Body of pancreas (tissue), 4 donors: ENCODE measurements at regions not wholly inside any gene's neighbourhood (a gene's known extent, or its start where the extent isn't known, plus 50 kb on each side); places are given as distances from the start of the nearest gene placed in this dataset.

Experiments used
- ATAC-seq: fragments of 150-250 bp; one replicate; pipeline ENCODE4 v1.9.1; 2016
- DNase-seq, 4 donors: peaks; one replicate each; pipeline ENCODE4 v3.0.0-alpha.2; 2019
- H3K27ac ChIP-seq, 4 donors: fragments of 200-600 bp; sonication (generic); 1 replicate in 3 of 4; 2 replicates in 1 of 4; pipeline versions ENCODE4 v1.5.1 to v1.6.1; 2016 to 2019; ENCODE audit warnings: mild to moderate bottlenecking in 1 of 4, mixed read lengths in 1 of 4, moderate library complexity in 1 of 4
- H3K27me3 ChIP-seq, 2 donors: fragments of 200-600 bp; sonication (generic); one replicate each; pipeline ENCODE4 v1.6.0; 2016; ENCODE audit warnings: mild to moderate bottlenecking in 1 of 2
- H3K36me3 ChIP-seq, 2 donors: fragments of 200-600 bp; sonication (generic); replicated peaks in 1 of 2; 2 replicates each; pipeline ENCODE4 v1.5.1; 2016; ENCODE audit warnings: low read depth in 2 of 2; ENCODE audit not compliant: insufficient read depth in 1 of 2
- H3K4me1 ChIP-seq: fragments of 200-600 bp; sonication (generic); one replicate; pipeline ENCODE4 v1.6.0; 2016
- H3K4me3 ChIP-seq, 2 donors: fragments of 200-600 bp; sonication (generic); 1 replicate in 1 of 2; 2 replicates in 1 of 2; pipeline ENCODE4 v1.5.1; 2016 to 2019
- H3K9me3 ChIP-seq, 3 donors: fragments of 200-600 bp; sonication (generic); 1 replicate in 2 of 3; 2 replicates in 1 of 3; pipeline ENCODE4 v1.5.1; 2016
- CTCF ChIP-seq, 7 experiments: fragments of 450-650 bp in 4 of 7; fragments of 200-600 bp in 3 of 7; sonication (generic) in 3 of 7; IDR thresholded peaks; one replicate each; pipeline ENCODE4 v1.5.1; 2016 to 2019; ENCODE audit warnings: antibody characterized with exemption in 7 of 7
- POLR2A ChIP-seq, 3 donors: fragments of 450-650 bp; IDR thresholded peaks; one replicate each; pipeline ENCODE4 v1.6.1; 2016; ENCODE audit warnings: antibody characterized with exemption in 3 of 3, mild to moderate bottlenecking in 2 of 3
- WGBS, 2 donors: methylation state at CpG; one replicate each; pipeline ENCODE4 v1.1.5; 2017; 5-methylcytosine and 5-hydroxymethylcytosine counted together
- intact Hi-C: fragments of 100-400 bp; cut with DNase I; formaldehyde crosslinking; loops from one replicate; pipeline ENCODE4 v1.15.1; 2023

- Histone ChIP-seq H3K4me1 (no peaks in the 10 kb centered on the region), H3K9me3 (peaks cover 0 to 5% (median 0%) of the 10 kb centered on the region in 3 donors), H3K27me3 (no peaks in the 10 kb centered on the region), H3K27ac (no peak overlapping the region), H3K4me3 (no peak overlapping the region), H3K36me3 (no peaks in the 10 kb centered on the region)
- intact Hi-C loops: no loop called here
- 58 to 64% methylated on average over 2 of the region's 2 CpGs for WGBS, 2 donors
- no peak for ATAC-seq
- no peak for TF ChIP-seq POLR2A (IDR thresholded peaks at IDR 0.05)
- TF ChIP-seq CTCF (IDR thresholded peaks at IDR 0.05): no peak
- DNase-seq: no peak
Measured at GRCh38 chr4:124132161-124132560, 580.4 kb downstream of the ANKRD50 start.

GRCh38 chr4:124133753-124134152 is 578.8 kb downstream of the ANKRD50 start:
- Histone ChIP-seq H3K27me3 (no peaks in the 10 kb centered on the region), H3K36me3 (no peaks in the 10 kb centered on the region), H3K27ac (no peak overlapping the region), H3K4me1 (no peaks in the 10 kb centered on the region), H3K4me3 (no peak overlapping the region), H3K9me3 (peaks cover 0 to 5% (median 0%) of the 10 kb centered on the region in 3 donors)
- no peak for DNase-seq
- no peak for ATAC-seq
- TF ChIP-seq POLR2A (IDR thresholded peaks at IDR 0.05) (no peak), CTCF (IDR thresholded peaks at IDR 0.05) (no peak)
- WGBS, 2 donors: 49 to 63% methylated on average over 1 of the region's 1 CpG
- intact Hi-C loops: no loop called here

- DNase-seq (no peak), ATAC-seq (no peak)
- TF ChIP-seq CTCF (IDR thresholded peaks at IDR 0.05) (no peak), POLR2A (IDR thresholded peaks at IDR 0.05) (no peak)
- Histone ChIP-seq H3K36me3 (no peaks in the 10 kb centered on the region), H3K4me1 (no peaks in the 10 kb centered on the region), H3K27me3 (no peaks in the 10 kb centered on the region), H3K9me3 (peaks cover 0 to 5% (median 0%) of the 10 kb centered on the region in 3 donors), H3K27ac (no peak overlapping the region), H3K4me3 (no peak overlapping the region)
- intact Hi-C loops: no loop called here
- 13 to 37% methylated on average over 1 of the region's 1 CpG for WGBS, 2 donors
Measured at GRCh38 chr4:124135409-124135813, 577.1 kb downstream of the ANKRD50 start.

- Histone ChIP-seq H3K36me3 (no peaks in the 10 kb centered on the region), H3K4me3 (no peak overlapping the region), H3K27me3 (no peaks in the 10 kb centered on the region), H3K4me1 (no peaks in the 10 kb centered on the region), H3K27ac (no peak overlapping the region), H3K9me3 (no peaks in the 10 kb centered on the region)
- TF ChIP-seq CTCF (IDR thresholded peaks at IDR 0.05) (no peak), POLR2A (IDR thresholded peaks at IDR 0.05) (no peak)
- WGBS, 2 donors: 69 to 73% methylated on average over 6 of the region's 6 CpGs
- ATAC-seq: no peak
- intact Hi-C loops: no loop called here
- no peak for DNase-seq
Measured at GRCh38 chr4:124139044-124139443, 573.5 kb downstream of the ANKRD50 start.

GRCh38 chr4:124143632-124144031 is 568.9 kb downstream of the ANKRD50 start:
- WGBS, 2 donors: 84 to 86% methylated on average over 4 of the region's 4 CpGs
- Histone ChIP-seq H3K4me3 (no peak overlapping the region), H3K9me3 (no peaks in the 10 kb centered on the region), H3K36me3 (no peaks in the 10 kb centered on the region), H3K27ac (no peak overlapping the region), H3K4me1 (no peaks in the 10 kb centered on the region), H3K27me3 (no peaks in the 10 kb centered on the region)
- no peak for ATAC-seq
- DNase-seq: no peak
- intact Hi-C loops: no loop called here
- TF ChIP-seq CTCF (IDR thresholded peaks at IDR 0.05): no peak
- no peak for TF ChIP-seq POLR2A (IDR thresholded peaks at IDR 0.05)
